ENCODE measurements at regions not wholly inside any gene's neighbourhood (a gene's known extent, or its start where the extent isn't known, plus 50 kb on each side); places are given as distances from the start of the nearest gene placed in this dataset.

DNA sequence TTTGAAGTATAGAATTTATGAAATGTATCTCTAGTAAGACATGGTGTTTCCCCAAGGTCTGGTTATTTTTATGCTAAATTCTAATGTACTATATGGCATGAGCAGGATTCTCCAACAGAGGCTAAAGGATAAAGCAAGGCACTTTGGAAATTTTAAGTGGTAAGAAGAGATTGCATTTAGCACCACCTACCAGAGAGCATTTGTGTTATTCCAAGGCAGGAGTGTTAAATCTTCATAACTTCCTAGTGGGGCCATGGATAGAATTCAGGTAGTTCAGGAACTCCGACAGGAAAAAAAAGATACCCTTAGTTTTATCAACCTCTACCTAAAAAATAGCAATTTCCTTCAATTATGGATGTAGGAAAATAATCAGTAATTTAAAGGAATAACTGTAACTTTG, 497.4 kb upstream of the CRIM1 start:
- TF ChIP-seq, protein P1, sequence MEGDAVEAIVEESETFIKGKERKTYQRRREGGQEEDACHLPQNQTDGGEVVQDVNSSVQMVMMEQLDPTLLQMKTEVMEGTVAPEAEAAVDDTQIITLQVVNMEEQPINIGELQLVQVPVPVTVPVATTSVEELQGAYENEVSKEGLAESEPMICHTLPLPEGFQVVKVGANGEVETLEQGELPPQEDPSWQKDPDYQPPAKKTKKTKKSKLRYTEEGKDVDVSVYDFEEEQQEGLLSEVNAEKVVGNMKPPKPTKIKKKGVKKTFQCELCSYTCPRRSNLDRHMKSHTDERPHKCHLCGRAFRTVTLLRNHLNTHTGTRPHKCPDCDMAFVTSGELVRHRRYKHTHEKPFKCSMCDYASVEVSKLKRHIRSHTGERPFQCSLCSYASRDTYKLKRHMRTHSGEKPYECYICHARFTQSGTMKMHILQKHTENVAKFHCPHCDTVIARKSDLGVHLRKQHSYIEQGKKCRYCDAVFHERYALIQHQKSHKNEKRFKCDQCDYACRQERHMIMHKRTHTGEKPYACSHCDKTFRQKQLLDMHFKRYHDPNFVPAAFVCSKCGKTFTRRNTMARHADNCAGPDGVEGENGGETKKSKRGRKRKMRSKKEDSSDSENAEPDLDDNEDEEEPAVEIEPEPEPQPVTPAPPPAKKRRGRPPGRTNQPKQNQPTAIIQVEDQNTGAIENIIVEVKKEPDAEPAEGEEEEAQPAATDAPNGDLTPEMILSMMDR (conservative IDR thresholded peaks at IDR 0.05; ENCODE audit: low read depth, low read length), result peak; percentile 50
- H3K4me3 ChIP-seq (ENCODE audit: low read depth, low read length), result no peak overlapping the region
- no peak for DNase-seq (ENCODE audit: low read depth)

DNA sequence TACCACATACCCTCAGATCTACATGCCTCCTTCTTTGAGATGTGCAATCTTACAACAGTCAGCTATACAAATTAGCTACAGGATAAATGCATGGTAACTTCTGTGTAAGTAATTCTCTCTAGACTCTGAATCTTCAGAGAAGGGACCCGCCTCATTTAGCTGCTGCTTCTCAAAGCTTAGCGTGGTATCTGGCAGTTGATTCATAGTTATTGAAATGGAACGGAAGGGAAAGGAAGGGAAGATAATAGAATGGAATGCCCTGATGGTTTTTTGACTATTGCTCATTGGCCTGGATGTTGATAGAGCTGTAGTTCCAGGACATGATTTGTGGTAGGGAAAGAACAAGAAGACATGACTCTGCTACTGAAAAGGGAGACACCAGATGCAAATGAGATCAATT, 498.1 kb upstream of the CRIM1 start:
- no peak for DNase-seq (ENCODE audit: low read depth)
- TF ChIP-seq, protein P1 (conservative IDR thresholded peaks at IDR 0.05; ENCODE audit: low read depth, low read length), result no peak
- no peak overlapping the region for H3K4me3 ChIP-seq (ENCODE audit: low read depth, low read length)

DNA sequence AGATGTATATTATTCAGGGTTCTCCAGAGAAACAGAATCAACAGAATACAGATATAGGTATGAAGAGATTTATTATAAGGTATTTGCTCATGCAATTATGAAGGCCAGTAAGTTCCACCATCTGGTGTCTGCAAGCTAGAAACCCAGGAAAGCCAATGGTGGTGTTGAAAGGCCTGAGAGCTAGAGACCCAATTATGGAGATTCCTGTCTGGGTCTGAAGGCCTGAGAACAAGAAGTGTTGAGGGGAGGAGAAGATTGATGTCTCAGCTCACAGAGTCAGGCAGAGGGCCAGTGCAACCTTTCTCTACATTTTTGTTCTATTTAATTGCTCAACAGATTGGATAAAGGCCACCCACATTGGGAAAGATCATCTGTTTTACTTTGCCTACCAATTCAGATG, 524.2 kb upstream of the CRIM1 start:
- no peak overlapping the region for H3K4me3 ChIP-seq (ENCODE audit: low read depth, low read length)
- no peak for DNase-seq (ENCODE audit: low read depth)
- TF ChIP-seq, protein P1 (conservative IDR thresholded peaks at IDR 0.05; ENCODE audit: low read depth, low read length), result no peak

DNA sequence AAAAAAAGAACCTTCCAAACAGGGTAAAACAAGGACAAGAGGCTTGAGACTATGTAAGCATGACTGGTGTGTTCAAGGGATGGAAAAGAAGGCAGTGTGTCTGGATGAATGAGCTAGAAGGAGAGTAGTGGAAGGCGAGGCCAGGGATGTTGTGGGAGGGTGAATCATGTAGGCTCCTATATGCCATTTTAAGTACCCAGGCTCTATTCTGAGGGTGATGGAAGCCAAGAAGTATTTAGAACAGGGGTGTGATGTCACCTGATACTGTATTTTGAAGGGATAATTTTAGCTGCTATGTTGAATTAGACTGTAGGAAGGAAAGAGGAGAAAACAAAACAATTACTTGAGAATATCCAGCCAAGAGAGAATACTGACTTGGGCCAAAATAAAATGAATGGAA, 524.7 kb upstream of the CRIM1 start:
- no peak for DNase-seq (ENCODE audit: low read depth)
- TF ChIP-seq, protein P1 (conservative IDR thresholded peaks at IDR 0.05; ENCODE audit: low read depth, low read length), result no peak

DNA sequence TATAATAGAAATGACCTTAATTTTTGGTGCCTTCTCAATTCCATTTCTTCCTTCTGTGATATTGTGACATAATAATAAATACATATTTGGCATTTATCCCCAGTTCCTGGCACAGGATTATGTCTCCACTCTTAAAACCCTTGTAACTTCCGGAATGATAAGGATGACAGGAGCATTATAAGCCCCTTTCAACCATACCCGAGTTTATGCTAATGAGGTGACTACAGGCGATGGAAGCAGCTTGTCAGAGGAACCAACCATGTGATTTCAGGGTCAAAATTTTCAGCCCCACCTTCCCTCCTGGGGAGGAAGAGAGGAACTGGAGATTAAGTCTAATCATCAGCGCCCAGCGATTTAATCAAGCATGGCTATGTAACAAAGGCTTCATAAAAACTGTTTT, 528.5 kb upstream of the CRIM1 start:
- no peak for DNase-seq (ENCODE audit: low read depth)
- TF ChIP-seq, protein P1 (conservative IDR thresholded peaks at IDR 0.05; ENCODE audit: low read depth, low read length), result no peak
- H3K4me3 ChIP-seq (ENCODE audit: low read depth, low read length), result no peak overlapping the region

More for the DNA sequence above, 524.7 kb upstream of the CRIM1 start:
- H3K4me3 ChIP-seq (ENCODE audit: low read depth, low read length), result no peak overlapping the region

DNA sequence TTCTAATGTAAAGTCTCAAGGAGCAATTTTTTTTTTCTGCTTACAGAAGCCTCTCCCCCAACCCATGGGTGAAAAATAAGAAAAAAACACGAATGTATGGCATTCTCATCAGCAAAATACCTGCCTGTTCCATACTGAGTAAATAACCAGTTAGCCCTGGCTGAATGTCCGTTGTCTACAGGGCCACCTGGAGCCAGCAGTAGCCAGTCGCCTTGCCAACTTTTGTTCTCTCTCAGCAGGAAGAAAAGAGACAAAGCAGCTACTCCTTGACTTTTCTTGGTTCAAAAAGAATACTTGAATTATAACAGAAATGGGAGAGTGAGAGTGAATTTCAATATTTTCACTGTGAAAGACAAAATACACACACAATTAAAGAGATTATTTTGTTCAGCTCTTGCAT, 532.9 kb upstream of the CRIM1 start:
- TF ChIP-seq, protein P1 (conservative IDR thresholded peaks at IDR 0.05; ENCODE audit: low read depth, low read length), result no peak
- no peak for DNase-seq (ENCODE audit: low read depth)
- H3K4me3 ChIP-seq (ENCODE audit: low read depth, low read length), result no peak overlapping the region

DNA sequence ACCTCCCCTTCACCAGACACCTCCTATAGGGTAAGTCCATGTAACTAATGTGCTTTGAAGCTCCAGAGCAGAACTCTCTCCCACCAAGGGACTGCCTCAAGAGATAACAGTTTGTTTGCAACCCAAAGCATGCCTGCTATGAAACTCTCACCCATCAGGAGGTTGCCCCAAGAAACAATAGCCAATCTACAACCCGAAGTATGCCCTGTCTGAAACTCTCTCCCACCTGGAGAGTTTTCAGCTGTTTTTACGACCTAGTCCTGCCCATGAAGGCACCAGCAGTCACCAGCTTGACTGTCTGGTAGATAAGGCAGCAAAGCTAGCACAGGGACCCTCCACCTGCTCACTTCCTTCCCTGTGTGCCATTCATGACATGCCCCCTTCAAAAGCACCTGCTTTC, 533.9 kb upstream of the CRIM1 start:
- TF ChIP-seq, protein P1 (conservative IDR thresholded peaks at IDR 0.05; ENCODE audit: low read depth, low read length), result no peak
- no peak overlapping the region for H3K4me3 ChIP-seq (ENCODE audit: low read depth, low read length)
- DNase-seq (ENCODE audit: low read depth), result no peak
